ENCODE measurements at regions not wholly inside any gene's neighbourhood (a gene's known extent, or its start where the extent isn't known, plus 50 kb on each side); places are given as distances from the start of the nearest gene placed in this dataset.

GRCh38 chr13:22447132-22447886 is 733.5 kb upstream of the SGCG start:
- TF ChIP-seq CTCF (IDR thresholded peaks at IDR 0.05), result no peak
- no peak for TF ChIP-seq REST (IDR thresholded peaks at IDR 0.05; ENCODE audit: low read depth, low read length)

Data from SK-N-SH (cell line).